ENCODE measurements at regions not wholly inside any gene's neighbourhood (a gene's known extent, or its start where the extent isn't known, plus 50 kb on each side); places are given as distances from the start of the nearest gene placed in this dataset.

GRCh38 chr1:235049217-235049616, 79.4 kb downstream of the TOMM20 start:
- TF ChIP-seq EZH2 (IDR thresholded peaks at IDR 0.05; ENCODE audit: borderline replicate concordance, low read length), result no peak
- no peak for TF ChIP-seq CTCF (IDR thresholded peaks at IDR 0.05; ENCODE audit: low read length)
